WTC11 (cell line): ENCODE measurements at regions not wholly inside any gene's neighbourhood (a gene's known extent, or its start where the extent isn't known, plus 50 kb on each side); places are given as distances from the start of the nearest gene placed in this dataset.

ENCODE experiments used
- ATAC-seq: fragments of 200-7000 bp; cut with Tn5 transposase; 2 replicates; pipeline ENCODE4 v1.10.0; 2021; ENCODE audit warnings: mild to moderate bottlenecking, moderate library complexity
- CTCF ChIA-PET: fragments of 300-600 bp; sonication (Branson Sonifier 250); formaldehyde crosslinking; loops from one replicate; lab custom pipeline; 2021; ENCODE audit warnings: antibody characterized with exemption; lab: Charles Lee
- POLR2A ChIA-PET: fragments of 350-600 bp; sonication (Branson Sonifier 250); formaldehyde crosslinking; loops from one replicate; lab custom pipeline; 2021; ENCODE audit warnings: antibody characterized with exemption; lab: Charles Lee
- DNase-seq: peaks from one replicate; pipeline ENCODE4 v3.0.0; 2021; ENCODE audit warnings: low spot score
- H3K27ac Mint-ChIP-seq: 2 replicates; pipeline ENCODE4 v1.8.0; 2021; ENCODE audit warnings: mixed read lengths
- H3K27me3 Mint-ChIP-seq: 2 replicates; pipeline ENCODE4 v1.8.0; 2021; ENCODE audit warnings: low read depth, mild to moderate bottlenecking, moderate library complexity, mixed read lengths
- H3K36me3 Mint-ChIP-seq: 2 replicates; pipeline ENCODE4 v1.8.0; 2021; ENCODE audit warnings: mixed read lengths
- H3K4me1 Mint-ChIP-seq: 2 replicates; pipeline ENCODE4 v1.8.0; 2022; ENCODE audit warnings: mixed read lengths
- H3K4me3 Mint-ChIP-seq: 2 replicates; pipeline ENCODE4 v1.8.0; 2021; ENCODE audit warnings: mild to moderate bottlenecking, moderate library complexity, mixed read lengths
- H3K9me3 Mint-ChIP-seq: 2 replicates; pipeline ENCODE4 v1.8.0; 2021; ENCODE audit warnings: mixed read lengths
- AFF4 ChIP-seq: sonication (generic); formaldehyde crosslinking; IDR thresholded peaks from 2 replicates; pipeline ENCODE4 v1.8.1; 2023; ENCODE audit warnings: mild to moderate bottlenecking, missing genetic modification reagents, borderline replicate concordance
- CBFB ChIP-seq: sonication (generic); formaldehyde crosslinking; IDR thresholded peaks from 2 replicates; pipeline ENCODE4 v1.8.1; 2022; ENCODE audit warnings: mild to moderate bottlenecking, low read depth, missing genetic modification reagents
- CREB1 ChIP-seq: sonication (generic); formaldehyde crosslinking; IDR thresholded peaks from 2 replicates; pipeline ENCODE4 v1.8.0; 2023; ENCODE audit warnings: mild to moderate bottlenecking, missing genetic modification reagents
- E2F5 ChIP-seq: sonication (generic); formaldehyde crosslinking; IDR thresholded peaks from 2 replicates; pipeline ENCODE4 v1.8.1; 2022; ENCODE audit warnings: mild to moderate bottlenecking, moderate library complexity, missing genetic modification reagents
- ESRRA ChIP-seq: sonication (generic); formaldehyde crosslinking; IDR thresholded peaks from 2 replicates; pipeline ENCODE4 v1.8.1; 2022; ENCODE audit warnings: mild to moderate bottlenecking, missing genetic modification reagents, borderline replicate concordance
- HMGXB4 ChIP-seq: sonication (generic); formaldehyde crosslinking; IDR thresholded peaks from 2 replicates; pipeline ENCODE4 v1.8.1; 2023; ENCODE audit warnings: mild to moderate bottlenecking, moderate library complexity, missing genetic modification reagents
- IRF1 ChIP-seq: sonication (generic); formaldehyde crosslinking; IDR thresholded peaks from 2 replicates; pipeline ENCODE4 v1.8.0; 2023; ENCODE audit warnings: missing genetic modification reagents
- JUN ChIP-seq: sonication (generic); formaldehyde crosslinking; IDR thresholded peaks from 2 replicates; pipeline ENCODE4 v1.8.0; 2023; ENCODE audit warnings: mild to moderate bottlenecking, missing genetic modification reagents
- NR1H2 ChIP-seq: sonication (generic); formaldehyde crosslinking; IDR thresholded peaks from 2 replicates; pipeline ENCODE4 v1.9.0; 2021; ENCODE audit warnings: mild to moderate bottlenecking, moderate library complexity, missing genetic modification reagents
- OVOL2 ChIP-seq: fragments of 250-450 bp; sonication (Bioruptor Pico); IDR thresholded peaks from 2 replicates; pipeline ENCODE4 v1.9.0; 2021; ENCODE audit warnings: mild to moderate bottlenecking, borderline replicate concordance
- PRDM15 ChIP-seq: sonication (generic); formaldehyde crosslinking; IDR thresholded peaks from 2 replicates; pipeline ENCODE4 v1.8.0; 2022; ENCODE audit warnings: missing genetic modification reagents
- PREB ChIP-seq: sonication (generic); formaldehyde crosslinking; IDR thresholded peaks from 2 replicates; pipeline ENCODE4 v1.8.1; 2022; ENCODE audit warnings: mild to moderate bottlenecking, missing genetic modification reagents, moderate library complexity, borderline replicate concordance
- ZBTB21 ChIP-seq: sonication (generic); formaldehyde crosslinking; IDR thresholded peaks from 2 replicates; pipeline ENCODE4 v1.8.1; 2023; ENCODE audit warnings: mild to moderate bottlenecking, missing genetic modification reagents, borderline replicate concordance
- ZBTB43 ChIP-seq: sonication (generic); formaldehyde crosslinking; IDR thresholded peaks from 2 replicates; pipeline ENCODE4 v1.8.1; 2023; ENCODE audit warnings: mild to moderate bottlenecking, missing genetic modification reagents
- ZMAT4 ChIP-seq: fragments of 250-450 bp; sonication (Bioruptor Pico); IDR thresholded peaks from 2 replicates; pipeline ENCODE4 v1.9.0; 2021; ENCODE audit warnings: mild to moderate bottlenecking
- ZNF263 ChIP-seq: sonication (generic); formaldehyde crosslinking; IDR thresholded peaks from 2 replicates; pipeline ENCODE4 v1.8.1; 2022; ENCODE audit warnings: low read depth, mild to moderate bottlenecking, moderate library complexity, missing genetic modification reagents
- ZNF423 ChIP-seq: fragments of 250-450 bp; sonication (Bioruptor Pico); IDR thresholded peaks from 2 replicates; pipeline ENCODE4 v2.1.2; 2022; ENCODE audit warnings: mild to moderate bottlenecking, moderate library complexity

- ChIA-PET POLR2A (no interaction called here), CTCF (no interaction called here)
- peaks cover 11% of the 10 kb centered on the region; the same call in 1 of the 2 replicates for H3K36me3 Mint-ChIP-seq
- H3K27me3 Mint-ChIP-seq = no peaks in the 10 kb centered on the region
- H3K4me1 Mint-ChIP-seq = no peaks in the 10 kb centered on the region
- H3K27ac Mint-ChIP-seq = no peak overlapping the region
- H3K4me3 Mint-ChIP-seq = no peak overlapping the region
- DNase-seq = no peak
- peaks cover 27% of the 10 kb centered on the region for H3K9me3 Mint-ChIP-seq
- TF ChIP-seq PRDM15 (CRISPR knock-in tag) = no peak
- TF ChIP-seq ZBTB21 (CRISPR knock-in tag) = no peak
- no peak for TF ChIP-seq HMGXB4 (CRISPR knock-in tag)
- TF ChIP-seq ZMAT4 (CRISPR knock-in tag) = no peak
- TF ChIP-seq E2F5 (CRISPR knock-in tag) = no peak
- no peak for TF ChIP-seq PREB (CRISPR knock-in tag)
- TF ChIP-seq CREB1 (CRISPR knock-in tag) = no peak
- TF ChIP-seq CBFB (CRISPR knock-in tag) = no peak
- TF ChIP-seq JUN (CRISPR knock-in tag) = no peak
- TF ChIP-seq ESRRA (CRISPR knock-in tag) = no peak
- TF ChIP-seq AFF4 (CRISPR knock-in tag) = no peak
- no peak for ATAC-seq
Observed at GRCh38 chrX:122914256-122914655, 269.8 kb upstream of the GRIA3 start.

- H3K27ac Mint-ChIP-seq = no peak overlapping the region
- CTCF ChIA-PET = no interaction called here
- ATAC-seq = no peak
- POLR2A ChIA-PET = no interaction called here
- no peaks in the 10 kb centered on the region for H3K36me3 Mint-ChIP-seq
- DNase-seq = no peak
- no peaks in the 10 kb centered on the region for H3K27me3 Mint-ChIP-seq
- no peak for TF ChIP-seq CBFB (CRISPR knock-in tag)
- no peak for TF ChIP-seq NR1H2
- TF ChIP-seq OVOL2 (CRISPR knock-in tag) = no peak
- TF ChIP-seq ZNF263 = no peak
- TF ChIP-seq ZNF423 (CRISPR knock-in tag) = no peak
- TF ChIP-seq IRF1 (CRISPR knock-in tag) = no peak
- no peak for TF ChIP-seq ZBTB43 (CRISPR knock-in tag)
- H3K4me3 Mint-ChIP-seq = no peak overlapping the region
- H3K4me1 Mint-ChIP-seq = peaks cover 17% of the 10 kb centered on the region
- 0 out of 2 replicates have a peak, but pooled peaks cover 3% of the 10 kb centered on the region for H3K9me3 Mint-ChIP-seq
Observed at GRCh38 chrX:122934131-122934530, 249.9 kb upstream of the GRIA3 start.
